RWPE2 (cell line): ENCODE measurements at regions not wholly inside any gene's neighbourhood (a gene's known extent, or its start where the extent isn't known, plus 50 kb on each side); places are given as distances from the start of the nearest gene placed in this dataset.

ENCODE experiments used
- ATAC-seq: fragments of 200-7000 bp; cut with Tn5 transposase; 3 replicates; pipeline ENCODE4 v1.9.1; 2021; ENCODE audit warnings: low read depth
- DNase-seq: peaks from one replicate; pipeline ENCODE4 v3.0.0-alpha.2; 2020; ENCODE audit warnings: low spot score
- H3K27ac ChIP-seq: fragments of 450-650 bp; 2 replicates; pipeline ENCODE4 v1.5.1; 2017; ENCODE audit warnings: mild to moderate bottlenecking; ENCODE audit not compliant: poor library complexity, severe bottlenecking
- H3K27me3 ChIP-seq: fragments of 250-450 bp; sonication (Bioruptor Pico); 2 replicates; pipeline ENCODE4 v1.5.1; 2021; ENCODE audit warnings: mild to moderate bottlenecking, moderate library complexity; ENCODE audit not compliant: insufficient read depth, poor library complexity, severe bottlenecking
- H3K36me3 ChIP-seq: fragments of 250-450 bp; sonication (Bioruptor Pico); 2 replicates; pipeline ENCODE4 v1.5.1; 2020; ENCODE audit warnings: low read depth, mild to moderate bottlenecking, moderate library complexity
- H3K4me1 ChIP-seq: fragments of 250-450 bp; sonication (Bioruptor Pico); 2 replicates; pipeline ENCODE4 v1.5.1; 2021; ENCODE audit warnings: mild to moderate bottlenecking, moderate library complexity; ENCODE audit not compliant: insufficient read depth, poor library complexity, severe bottlenecking
- H3K4me3 ChIP-seq: fragments of 250-450 bp; sonication (Bioruptor Pico); 2 replicates; pipeline ENCODE4 v1.5.1; 2021; ENCODE audit warnings: mild to moderate bottlenecking, moderate library complexity; ENCODE audit not compliant: severe bottlenecking
- H3K9me3 ChIP-seq: fragments of 250-450 bp; sonication (Bioruptor Pico); 2 replicates; pipeline ENCODE4 v1.5.1; 2021; ENCODE audit warnings: mild to moderate bottlenecking, moderate library complexity; ENCODE audit not compliant: severe bottlenecking
- TF ChIP-seq, protein P1 (sequence below): fragments of 450-650 bp; IDR thresholded peaks from one replicate; pipeline ENCODE4 v1.5.1; 2017; ENCODE audit warnings: mild to moderate bottlenecking, moderate library complexity; ENCODE audit not compliant: poor library complexity, severe bottlenecking

DNA sequence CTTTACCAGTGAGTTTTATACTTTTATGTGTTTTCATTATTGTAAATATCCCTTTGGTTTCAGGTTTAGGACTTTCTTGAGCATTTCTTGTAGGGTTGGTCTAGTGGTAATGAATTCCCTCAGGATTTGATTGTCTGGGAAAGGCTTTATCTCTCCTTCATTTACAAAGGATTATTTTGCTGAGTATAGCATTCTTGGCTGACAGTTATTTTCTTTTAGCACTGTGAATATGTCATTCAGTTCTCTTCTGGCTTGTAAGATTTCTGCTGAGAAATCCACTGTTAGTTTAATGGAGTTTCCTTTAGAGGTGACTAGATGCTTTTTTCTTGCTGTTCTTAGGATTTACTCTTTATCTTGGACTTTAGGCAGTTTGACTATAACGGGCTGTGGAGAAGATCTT is 373.9 kb downstream of the TSN start:
- ATAC-seq, result no peak
- H3K4me3 ChIP-seq, result no peak overlapping the region
- DNase-seq, result no peak
- TF ChIP-seq, protein P1, sequence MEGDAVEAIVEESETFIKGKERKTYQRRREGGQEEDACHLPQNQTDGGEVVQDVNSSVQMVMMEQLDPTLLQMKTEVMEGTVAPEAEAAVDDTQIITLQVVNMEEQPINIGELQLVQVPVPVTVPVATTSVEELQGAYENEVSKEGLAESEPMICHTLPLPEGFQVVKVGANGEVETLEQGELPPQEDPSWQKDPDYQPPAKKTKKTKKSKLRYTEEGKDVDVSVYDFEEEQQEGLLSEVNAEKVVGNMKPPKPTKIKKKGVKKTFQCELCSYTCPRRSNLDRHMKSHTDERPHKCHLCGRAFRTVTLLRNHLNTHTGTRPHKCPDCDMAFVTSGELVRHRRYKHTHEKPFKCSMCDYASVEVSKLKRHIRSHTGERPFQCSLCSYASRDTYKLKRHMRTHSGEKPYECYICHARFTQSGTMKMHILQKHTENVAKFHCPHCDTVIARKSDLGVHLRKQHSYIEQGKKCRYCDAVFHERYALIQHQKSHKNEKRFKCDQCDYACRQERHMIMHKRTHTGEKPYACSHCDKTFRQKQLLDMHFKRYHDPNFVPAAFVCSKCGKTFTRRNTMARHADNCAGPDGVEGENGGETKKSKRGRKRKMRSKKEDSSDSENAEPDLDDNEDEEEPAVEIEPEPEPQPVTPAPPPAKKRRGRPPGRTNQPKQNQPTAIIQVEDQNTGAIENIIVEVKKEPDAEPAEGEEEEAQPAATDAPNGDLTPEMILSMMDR, result no peak
- H3K4me1 ChIP-seq, result no peaks in the 10 kb centered on the region
- peaks cover 6% of the 10 kb centered on the region for H3K9me3 ChIP-seq
- no peak overlapping the region for H3K27ac ChIP-seq
- H3K36me3 ChIP-seq, result no peaks in the 10 kb centered on the region
- no peaks in the 10 kb centered on the region for H3K27me3 ChIP-seq

DNA sequence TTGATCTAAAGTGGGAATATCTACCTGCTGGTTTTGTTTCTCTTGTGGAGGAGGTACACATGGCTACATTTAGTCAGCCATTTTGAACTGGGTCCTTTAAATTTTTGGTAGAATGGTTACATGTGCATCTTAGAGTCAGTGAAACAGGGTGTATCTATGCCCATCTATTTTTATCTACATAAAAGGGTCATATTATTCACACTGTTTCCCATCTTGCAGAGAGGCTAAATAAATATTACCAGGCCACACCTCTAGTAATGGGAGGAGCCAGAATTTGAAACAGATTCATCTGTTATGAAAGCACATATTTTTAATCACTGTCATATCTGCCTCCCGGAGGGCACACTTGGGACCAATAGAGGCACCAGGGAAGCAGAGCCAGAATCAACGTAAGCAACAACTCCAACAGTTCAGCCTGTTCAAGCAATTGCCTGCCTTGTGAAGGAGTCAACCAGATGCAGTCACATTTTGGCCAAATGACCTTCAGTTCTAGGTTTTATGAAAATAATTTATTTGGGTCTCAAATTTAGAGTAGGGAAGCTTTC is 376.8 kb downstream of the TSN start:
- no peak for ATAC-seq
- no peak for DNase-seq
- no peaks in the 10 kb centered on the region for H3K4me1 ChIP-seq
- no peak overlapping the region for H3K4me3 ChIP-seq
- H3K9me3 ChIP-seq, result peaks cover 4% of the 10 kb centered on the region
- TF ChIP-seq, protein P1, result no peak
- no peak overlapping the region for H3K27ac ChIP-seq
- no peaks in the 10 kb centered on the region for H3K36me3 ChIP-seq
- H3K27me3 ChIP-seq, result no peaks in the 10 kb centered on the region

DNA sequence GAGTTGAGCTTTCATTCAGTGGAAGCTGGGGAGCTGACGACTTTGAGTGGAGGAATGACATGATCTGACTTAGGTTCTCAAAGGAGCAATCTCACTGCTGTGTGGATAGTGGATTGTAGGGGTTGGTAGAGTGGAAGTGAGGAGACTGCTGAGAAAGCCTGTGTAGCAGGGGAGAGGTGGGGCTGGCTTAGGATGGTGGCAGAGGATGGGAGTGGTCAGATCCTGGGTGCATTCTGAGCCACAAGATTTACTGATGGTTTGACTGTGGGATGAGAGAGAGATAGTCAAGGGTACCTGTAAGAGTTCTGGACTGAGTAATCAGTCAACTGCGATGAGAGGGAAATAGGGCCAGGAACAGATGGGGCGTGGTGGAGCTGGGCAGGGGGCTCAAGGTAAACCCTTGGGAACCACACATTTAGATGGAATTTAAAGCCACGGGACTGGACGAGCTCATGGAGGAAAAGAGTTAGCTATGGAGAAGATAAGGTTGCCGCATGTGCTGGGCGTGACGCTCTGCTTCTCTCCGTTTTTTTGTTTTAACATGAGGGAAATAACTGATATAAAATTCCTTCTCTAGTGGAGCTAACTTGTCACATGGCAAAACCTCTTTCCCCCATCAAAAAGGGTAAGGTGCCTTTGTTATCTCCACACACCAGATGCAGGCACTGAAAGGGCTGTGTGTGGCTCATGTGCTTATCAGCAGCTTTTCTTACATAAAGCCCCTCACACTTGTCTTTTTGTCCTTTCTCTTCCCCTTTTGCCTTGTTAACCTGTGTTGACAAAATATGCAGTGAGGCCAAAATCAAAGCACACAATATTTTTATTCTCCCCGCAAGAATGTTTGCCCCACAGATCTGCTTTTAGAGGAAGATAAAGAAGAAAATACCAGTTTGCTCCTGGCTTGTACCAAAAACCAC is 379.8 kb downstream of the TSN start:
- H3K36me3 ChIP-seq, result no peaks in the 10 kb centered on the region
- ATAC-seq (no peak), DNase-seq (no peak)
- H3K4me3 ChIP-seq, result no peak overlapping the region
- H3K4me1 ChIP-seq, result no peaks in the 10 kb centered on the region
- TF ChIP-seq, protein P1, result no peak
- no peak overlapping the region for H3K27ac ChIP-seq
- no peaks in the 10 kb centered on the region for H3K9me3 ChIP-seq
- H3K27me3 ChIP-seq, result no peaks in the 10 kb centered on the region

DNA sequence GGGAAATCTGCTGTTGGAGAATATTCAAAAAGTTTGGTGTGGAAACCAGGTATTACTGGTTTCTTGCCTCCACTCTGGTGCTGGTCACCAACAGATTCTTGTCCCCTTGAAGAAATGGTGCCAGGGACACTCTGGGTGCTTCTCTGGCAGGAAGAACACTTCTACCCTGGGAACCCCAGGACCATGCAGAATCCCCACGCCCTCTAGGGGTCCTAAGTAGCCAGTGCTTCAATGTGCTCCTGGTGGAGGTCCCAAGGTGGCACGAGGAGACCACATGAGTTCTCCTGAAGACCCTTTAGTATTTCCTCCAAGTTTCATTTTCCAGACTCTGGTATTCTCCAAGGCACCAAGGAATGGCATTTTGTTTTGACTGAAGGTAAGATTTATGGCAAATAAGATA is 380.6 kb downstream of the TSN start:
- Histone ChIP-seq H3K27me3 (no peaks in the 10 kb centered on the region), H3K36me3 (no peaks in the 10 kb centered on the region), H3K4me1 (no peaks in the 10 kb centered on the region), H3K4me3 (no peak overlapping the region), H3K9me3 (no peaks in the 10 kb centered on the region), H3K27ac (no peak overlapping the region)
- ATAC-seq, result peak; percentile 50; the same call in 1 of the 3 replicates
- TF ChIP-seq, protein P1, result peak; percentile 24
- no peak for DNase-seq

DNA sequence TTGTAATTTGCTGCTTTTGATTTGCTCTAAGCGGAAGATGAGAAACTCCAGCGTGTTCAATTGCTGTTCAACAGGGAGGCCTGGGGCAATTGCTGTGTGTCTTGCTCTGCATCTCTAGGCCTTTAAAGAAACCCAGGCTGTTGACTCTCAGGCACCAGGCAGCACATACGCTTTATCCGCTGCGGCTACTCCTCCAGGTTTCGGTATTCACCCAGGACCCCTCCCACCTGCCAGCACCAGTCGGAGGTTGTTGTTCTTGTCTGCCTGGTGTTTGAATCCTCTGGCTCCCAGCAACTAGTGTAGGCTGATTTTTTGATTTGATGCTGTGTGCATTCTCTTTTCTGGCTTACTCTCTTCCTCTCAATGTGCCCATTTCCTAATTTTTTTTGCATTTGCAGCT is 383.1 kb downstream of the TSN start:
- ATAC-seq (no peak), DNase-seq (no peak)
- H3K4me1 ChIP-seq, result no peaks in the 10 kb centered on the region
- TF ChIP-seq, protein P1, result no peak
- H3K36me3 ChIP-seq, result no peaks in the 10 kb centered on the region
- no peaks in the 10 kb centered on the region for H3K27me3 ChIP-seq
- H3K9me3 ChIP-seq, result no peaks in the 10 kb centered on the region
- no peak overlapping the region for H3K4me3 ChIP-seq
- H3K27ac ChIP-seq, result no peak overlapping the region
